Parathyroid adenoma (tissue), 2 donors: ENCODE measurements at regions not wholly inside any gene's neighbourhood (a gene's known extent, or its start where the extent isn't known, plus 50 kb on each side); places are given as distances from the start of the nearest gene placed in this dataset.

Source experiments
- H2AFZ ChIP-seq: fragments of 300-600 bp; sonication (generic); one replicate; pipeline ENCODE4 v1.7.0; 2017; ENCODE audit warnings: antibody characterized with exemption, mild to moderate bottlenecking
- H3K27ac ChIP-seq: fragments of 300-600 bp; sonication (generic); one replicate; pipeline ENCODE4 v1.7.0; 2017
- H3K27me3 ChIP-seq: fragments of 300-600 bp; sonication (generic); one replicate; pipeline ENCODE4 v1.7.0; 2017; ENCODE audit warnings: low read length; ENCODE audit not compliant: control insufficient read depth, insufficient read depth
- H3K36me3 ChIP-seq: fragments of 300-600 bp; sonication (generic); one replicate; pipeline ENCODE4 v1.7.0; 2017; ENCODE audit warnings: low read length; ENCODE audit not compliant: control insufficient read depth, insufficient read depth
- H3K4me1 ChIP-seq: fragments of 300-600 bp; sonication (generic); one replicate; pipeline ENCODE4 v1.7.0; 2017; ENCODE audit warnings: control low read depth
- H3K4me2 ChIP-seq: fragments of 300-600 bp; sonication (generic); one replicate; pipeline ENCODE4 v1.7.0; 2017; ENCODE audit warnings: low read length
- H3K4me3 ChIP-seq: fragments of 300-600 bp; sonication (generic); one replicate; pipeline ENCODE4 v1.7.0; 2017; ENCODE audit warnings: low read depth, low read length
- H3K79me2 ChIP-seq: fragments of 300-600 bp; sonication (generic); one replicate; pipeline ENCODE4 v1.7.0; 2017; ENCODE audit warnings: control low read depth
- H3K9ac ChIP-seq: fragments of 300-600 bp; sonication (generic); one replicate; pipeline ENCODE4 v1.7.0; 2017; ENCODE audit warnings: mild to moderate bottlenecking
- H3K9me3 ChIP-seq: fragments of 300-600 bp; sonication (generic); one replicate; pipeline ENCODE4 v1.7.0; 2017; ENCODE audit warnings: low read length; ENCODE audit not compliant: control insufficient read depth
- TF ChIP-seq, protein P1 (sequence below): fragments of 300-600 bp; sonication (generic); IDR thresholded peaks from one replicate; pipeline ENCODE4 v1.7.0; 2017; ENCODE audit warnings: antibody characterized with exemption, mild to moderate bottlenecking
- donor health status: primary hyperparathyroidism.

DNA sequence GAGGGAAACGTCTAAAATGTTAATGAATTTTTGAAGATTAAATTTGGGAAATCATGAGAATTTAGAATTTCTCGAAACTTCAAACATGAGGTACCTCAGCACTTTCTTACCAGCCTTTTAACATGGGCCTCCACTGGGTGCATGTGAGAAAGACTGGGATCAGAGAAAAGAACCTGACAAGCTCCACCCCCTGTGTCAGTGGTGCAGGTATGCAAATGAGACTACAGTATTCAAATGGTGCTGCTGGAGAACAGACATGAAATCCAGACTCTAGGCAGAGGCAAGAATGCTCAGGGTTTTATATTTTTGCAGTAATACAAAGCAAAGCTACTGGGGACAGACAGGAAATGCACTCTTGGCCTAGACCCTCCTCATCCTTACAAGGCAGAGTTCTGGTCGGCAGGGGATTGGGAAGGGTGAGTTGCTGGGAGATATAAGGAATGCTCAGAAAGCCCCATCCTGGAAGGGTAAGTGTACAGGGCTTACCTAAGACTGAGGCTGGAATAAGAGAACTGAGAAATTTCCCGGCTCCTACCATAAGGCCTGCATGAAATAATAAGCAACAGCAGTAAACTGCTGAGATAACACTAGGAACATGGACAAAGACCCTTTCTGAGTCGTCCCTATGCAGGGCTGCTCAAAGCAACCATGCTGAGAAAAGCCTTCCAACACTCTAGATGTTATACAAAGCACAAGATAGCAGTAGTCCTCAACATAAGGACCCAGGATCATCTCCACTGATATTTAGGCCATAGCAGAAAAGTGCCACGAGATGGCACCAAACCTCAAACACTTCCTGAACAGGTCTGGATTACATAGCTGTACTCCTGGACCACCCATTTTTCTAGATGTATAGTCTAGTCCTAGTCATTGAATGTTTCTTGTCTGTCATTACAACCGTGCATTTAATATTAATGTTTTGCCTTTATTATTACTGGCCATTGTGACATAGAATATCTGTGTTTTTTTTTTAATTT lies 260.8 kb downstream of the RASSF9 start:
- no peak overlapping the region for H3K4me2 ChIP-seq
- no peak overlapping the region for H3K27ac ChIP-seq
- H3K79me2 ChIP-seq, result no peaks in the 10 kb centered on the region
- H3K9me3 ChIP-seq, result no peaks in the 10 kb centered on the region
- H3K4me3 ChIP-seq, result no peak overlapping the region
- no peak overlapping the region for H3K9ac ChIP-seq
- no peak overlapping the region for H2AFZ ChIP-seq
- no peaks in the 10 kb centered on the region for H3K27me3 ChIP-seq
- no peaks in the 10 kb centered on the region for H3K4me1 ChIP-seq
- no peaks in the 10 kb centered on the region for H3K36me3 ChIP-seq
- TF ChIP-seq, protein P1, sequence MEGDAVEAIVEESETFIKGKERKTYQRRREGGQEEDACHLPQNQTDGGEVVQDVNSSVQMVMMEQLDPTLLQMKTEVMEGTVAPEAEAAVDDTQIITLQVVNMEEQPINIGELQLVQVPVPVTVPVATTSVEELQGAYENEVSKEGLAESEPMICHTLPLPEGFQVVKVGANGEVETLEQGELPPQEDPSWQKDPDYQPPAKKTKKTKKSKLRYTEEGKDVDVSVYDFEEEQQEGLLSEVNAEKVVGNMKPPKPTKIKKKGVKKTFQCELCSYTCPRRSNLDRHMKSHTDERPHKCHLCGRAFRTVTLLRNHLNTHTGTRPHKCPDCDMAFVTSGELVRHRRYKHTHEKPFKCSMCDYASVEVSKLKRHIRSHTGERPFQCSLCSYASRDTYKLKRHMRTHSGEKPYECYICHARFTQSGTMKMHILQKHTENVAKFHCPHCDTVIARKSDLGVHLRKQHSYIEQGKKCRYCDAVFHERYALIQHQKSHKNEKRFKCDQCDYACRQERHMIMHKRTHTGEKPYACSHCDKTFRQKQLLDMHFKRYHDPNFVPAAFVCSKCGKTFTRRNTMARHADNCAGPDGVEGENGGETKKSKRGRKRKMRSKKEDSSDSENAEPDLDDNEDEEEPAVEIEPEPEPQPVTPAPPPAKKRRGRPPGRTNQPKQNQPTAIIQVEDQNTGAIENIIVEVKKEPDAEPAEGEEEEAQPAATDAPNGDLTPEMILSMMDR, result peak; percentile 74

DNA sequence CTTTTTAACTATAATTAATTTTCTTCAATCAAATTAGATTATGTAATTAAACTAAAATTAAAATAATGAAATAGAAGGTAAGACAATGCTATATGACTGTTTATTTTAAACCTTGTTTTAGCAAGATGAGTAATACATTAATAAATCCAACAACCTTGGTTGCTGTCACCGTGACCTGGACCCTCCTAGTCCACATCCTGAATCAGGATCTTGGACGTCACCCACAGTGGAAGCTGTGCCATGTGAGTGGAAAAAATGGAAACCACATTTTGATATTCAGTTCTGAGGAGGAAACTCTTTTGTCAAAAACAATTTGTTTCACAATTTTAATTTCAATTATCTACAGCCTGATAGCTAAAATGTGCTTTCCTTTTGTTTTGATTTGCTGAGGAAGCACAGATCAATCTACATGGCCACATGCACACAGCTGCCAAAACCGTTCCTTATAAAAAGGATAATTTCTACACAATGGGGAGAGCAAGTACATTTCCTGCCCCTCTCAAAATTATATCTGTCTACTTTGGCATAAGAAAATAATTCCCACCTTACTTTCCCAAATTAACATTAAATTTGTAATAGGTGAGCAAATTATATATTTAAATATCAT lies 255.5 kb downstream of the RASSF9 start:
- Histone ChIP-seq H3K9ac (no peak overlapping the region), H3K9me3 (no peaks in the 10 kb centered on the region), H3K36me3 (no peaks in the 10 kb centered on the region), H2AFZ (no peak overlapping the region), H3K79me2 (no peaks in the 10 kb centered on the region), H3K27ac (no peak overlapping the region), H3K4me1 (no peaks in the 10 kb centered on the region), H3K4me3 (no peak overlapping the region), H3K4me2 (no peak overlapping the region), H3K27me3 (no peaks in the 10 kb centered on the region)
- TF ChIP-seq, protein P1, result no peak

DNA sequence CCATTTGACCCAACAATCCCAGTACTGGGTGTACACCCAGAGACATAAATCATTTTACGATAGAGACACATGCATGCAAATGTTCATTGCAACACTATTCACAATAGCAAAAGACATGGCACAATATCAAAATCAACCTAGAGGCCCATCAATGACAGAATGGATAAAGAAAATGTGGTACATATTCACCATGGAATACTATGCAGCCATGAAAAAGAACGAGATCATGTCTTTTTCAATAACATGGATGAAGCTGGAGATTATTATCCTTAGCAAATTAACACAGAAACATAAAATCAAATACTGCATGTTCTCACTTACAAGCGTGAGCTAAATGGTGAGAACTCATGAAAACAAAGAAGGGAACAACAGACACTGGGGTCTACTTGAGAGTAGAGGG lies 249.1 kb downstream of the RASSF9 start:
- Histone ChIP-seq H3K9me3 (no peaks in the 10 kb centered on the region), H3K9ac (no peak overlapping the region), H2AFZ (no peak overlapping the region), H3K79me2 (no peaks in the 10 kb centered on the region), H3K4me3 (no peak overlapping the region), H3K4me1 (no peaks in the 10 kb centered on the region), H3K27me3 (no peaks in the 10 kb centered on the region), H3K36me3 (no peaks in the 10 kb centered on the region), H3K4me2 (no peak overlapping the region), H3K27ac (no peak overlapping the region)
- TF ChIP-seq, protein P1, result no peak

DNA sequence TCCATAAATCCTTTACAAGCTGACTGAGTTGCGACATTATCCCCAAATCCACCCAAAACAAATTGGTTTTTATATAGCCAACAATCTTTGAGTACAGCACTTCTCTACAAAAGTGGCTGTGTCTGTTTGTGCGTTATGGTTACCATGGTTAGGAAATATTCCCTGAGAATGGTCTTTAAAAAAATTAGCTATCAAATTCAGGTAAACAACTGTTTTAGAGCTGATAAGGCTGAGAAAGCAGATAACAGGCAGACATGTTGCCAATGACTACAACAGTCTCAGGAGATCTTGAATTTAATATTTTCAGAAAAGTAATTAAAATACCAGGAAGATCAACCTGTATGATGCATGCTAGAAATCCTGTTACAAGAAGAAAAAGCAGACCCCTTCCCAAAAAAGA lies 248.0 kb downstream of the RASSF9 start:
- TF ChIP-seq, protein P1, result no peak
- no peak overlapping the region for H2AFZ ChIP-seq
- no peak overlapping the region for H3K4me2 ChIP-seq
- no peaks in the 10 kb centered on the region for H3K36me3 ChIP-seq
- no peak overlapping the region for H3K9ac ChIP-seq
- H3K27me3 ChIP-seq, result no peaks in the 10 kb centered on the region
- no peaks in the 10 kb centered on the region for H3K9me3 ChIP-seq
- H3K4me1 ChIP-seq, result no peaks in the 10 kb centered on the region
- H3K4me3 ChIP-seq, result no peak overlapping the region
- H3K27ac ChIP-seq, result no peak overlapping the region
- H3K79me2 ChIP-seq, result no peaks in the 10 kb centered on the region
